Ovary (tissue), 7 donors: ENCODE measurements at regions not wholly inside any gene's neighbourhood (a gene's known extent, or its start where the extent isn't known, plus 50 kb on each side); places are given as distances from the start of the nearest gene placed in this dataset.

Source experiments
- DNase-seq, 5 donors: peaks; one replicate each; pipeline ENCODE4 v3.0.0-alpha.2; 2019 to 2020
- H3K27ac ChIP-seq, 2 donors: fragments of 200-600 bp; one replicate each; pipeline versions ENCODE4 v1.5.1 to v1.8.0; 2019 to 2022
- H3K27me3 ChIP-seq: fragments of 200-600 bp; one replicate; pipeline ENCODE4 v1.8.0; 2022
- H3K36me3 ChIP-seq: fragments of 200-600 bp; sonication (generic); one replicate; pipeline ENCODE4 v1.5.1; 2019
- H3K4me1 ChIP-seq: one replicate; pipeline ENCODE4 v1.8.1; 2013; ENCODE audit warnings: mild to moderate bottlenecking, moderate library complexity; ENCODE audit not compliant: insufficient read depth
- H3K4me3 ChIP-seq: fragments of 200-600 bp; sonication (generic); one replicate; pipeline ENCODE4 v1.5.1; 2017
- H3K9me3 ChIP-seq, 2 donors: fragments of 200-600 bp in 1 of 2; sonication (generic) in 1 of 2; one replicate each; pipeline versions ENCODE4 v1.5.1 to v1.8.1; 2013 to 2019; ENCODE audit warnings: mild to moderate bottlenecking in 1 of 2, moderate library complexity in 1 of 2
- EP300 ChIP-seq: sonication (generic); formaldehyde crosslinking; IDR thresholded peaks from one replicate; pipeline ENCODE4 v1.6.1; 2017; ENCODE audit warnings: antibody characterized with exemption
- POLR2A ChIP-seq: fragments of 450-650 bp; IDR thresholded peaks from one replicate; pipeline ENCODE4 v1.6.1; 2017; ENCODE audit warnings: antibody characterized with exemption, mild to moderate bottlenecking, moderate library complexity
- WGBS, 3 donors: extraction: QIAGEN DNeasy Blood & Tissue Kit in 1 of 3; methylation state at CpG; one replicate each; pipeline versions ENCODE4 v1.1.5 to v1.1.7; 2013 to 2017; 5-methylcytosine and 5-hydroxymethylcytosine counted together
- intact Hi-C, 4 donors: fragments of 100-400 bp; cut with DNase I; formaldehyde crosslinking; loops; one replicate each; pipeline versions ENCODE4 v1.11.0 to v1.15.1; 2022 to 2023
- TF ChIP-seq, protein P1 (sequence below), 3 donors: fragments of 450-650 bp in 2 of 3; fragments of 200-600 bp in 1 of 3; IDR thresholded peaks; one replicate each; pipeline versions ENCODE4 v1.5.1 to v1.8.0; 2016 to 2022; ENCODE audit warnings: antibody characterized with exemption in 3 of 3, mild to moderate bottlenecking in 1 of 3
- donor health status: DM: no; HTN: no; CAD: no; lungs with moderate emphysema.
- donor health status: DM: no; HTN: no; CAD: no.
- donor health status: Bipolar disorder and iron deficiency.
- donor health status: DM: no; HTN: no; CAD: no.
- donor health status: DM: yes; HTN: yes; CAD: no.

DNA sequence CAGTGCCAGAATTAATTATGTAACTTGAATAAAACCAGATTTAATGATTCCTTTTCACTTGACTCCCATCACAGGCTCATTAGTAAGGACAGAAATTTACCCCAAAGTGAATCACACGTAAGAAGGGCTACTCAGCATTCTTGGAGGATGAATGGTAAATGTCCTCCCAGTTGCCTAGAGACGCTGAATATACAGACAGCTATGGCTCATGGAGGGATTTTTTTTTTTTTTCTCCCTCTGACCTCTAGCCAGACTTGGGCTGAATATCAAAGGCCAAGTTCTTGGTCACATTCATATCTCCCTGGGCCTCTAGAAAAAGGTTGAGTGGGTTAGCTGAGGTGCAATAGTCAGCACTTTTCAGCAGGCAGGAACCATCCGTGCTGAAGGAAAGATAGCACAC lies 77.5 kb downstream of the PHLDA1 start:
- Histone ChIP-seq H3K27me3 (no peaks in the 10 kb centered on the region), H3K4me3 (no peak overlapping the region), H3K4me1 (peaks cover 9% of the 10 kb centered on the region), H3K9me3 (no peaks in the 10 kb centered on the region), H3K36me3 (no peaks in the 10 kb centered on the region), H3K27ac (no peak overlapping the region)
- intact Hi-C loops = no loop called here
- no peak for DNase-seq
- 53 to 68% (median 65%) methylated on average over 3 of the region's 3 CpGs for WGBS, 3 donors
- TF ChIP-seq POLR2A (no peak), EP300 (no peak)
- TF ChIP-seq, protein P1, sequence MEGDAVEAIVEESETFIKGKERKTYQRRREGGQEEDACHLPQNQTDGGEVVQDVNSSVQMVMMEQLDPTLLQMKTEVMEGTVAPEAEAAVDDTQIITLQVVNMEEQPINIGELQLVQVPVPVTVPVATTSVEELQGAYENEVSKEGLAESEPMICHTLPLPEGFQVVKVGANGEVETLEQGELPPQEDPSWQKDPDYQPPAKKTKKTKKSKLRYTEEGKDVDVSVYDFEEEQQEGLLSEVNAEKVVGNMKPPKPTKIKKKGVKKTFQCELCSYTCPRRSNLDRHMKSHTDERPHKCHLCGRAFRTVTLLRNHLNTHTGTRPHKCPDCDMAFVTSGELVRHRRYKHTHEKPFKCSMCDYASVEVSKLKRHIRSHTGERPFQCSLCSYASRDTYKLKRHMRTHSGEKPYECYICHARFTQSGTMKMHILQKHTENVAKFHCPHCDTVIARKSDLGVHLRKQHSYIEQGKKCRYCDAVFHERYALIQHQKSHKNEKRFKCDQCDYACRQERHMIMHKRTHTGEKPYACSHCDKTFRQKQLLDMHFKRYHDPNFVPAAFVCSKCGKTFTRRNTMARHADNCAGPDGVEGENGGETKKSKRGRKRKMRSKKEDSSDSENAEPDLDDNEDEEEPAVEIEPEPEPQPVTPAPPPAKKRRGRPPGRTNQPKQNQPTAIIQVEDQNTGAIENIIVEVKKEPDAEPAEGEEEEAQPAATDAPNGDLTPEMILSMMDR (IDR thresholded peaks at IDR 0.05) = no peak

DNA sequence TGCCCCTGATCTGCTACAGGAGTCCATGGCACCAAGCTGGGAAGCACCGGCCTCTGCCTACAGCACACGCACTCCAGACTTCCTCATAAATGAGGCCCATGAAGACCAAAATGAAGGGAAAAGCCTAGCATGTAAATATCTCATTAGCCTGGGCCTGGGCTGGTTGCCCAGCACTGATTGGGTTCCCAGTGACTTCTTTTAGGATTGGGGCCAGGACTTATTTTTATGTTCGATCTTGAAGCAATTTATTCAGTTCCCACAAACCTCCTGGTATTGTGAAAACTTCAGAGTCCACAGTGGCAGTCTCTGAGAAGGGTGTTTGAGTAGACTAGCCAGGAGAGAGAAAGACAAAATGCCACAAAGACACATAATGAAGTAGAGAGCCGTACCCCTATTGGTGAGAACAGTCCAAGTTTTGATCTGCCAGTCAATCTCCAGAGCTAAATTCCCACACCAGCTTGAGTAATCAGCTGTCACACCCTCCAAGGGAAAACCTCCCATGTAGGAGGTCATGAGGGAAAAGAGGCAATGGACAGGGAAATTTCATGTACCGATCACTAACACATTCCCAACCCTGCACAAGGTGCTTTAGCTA lies 78.2 kb downstream of the PHLDA1 start:
- 51 to 56% (median 53%) methylated on average over 5 of the region's 5 CpGs for WGBS, 3 donors
- Histone ChIP-seq H3K4me3 (no peak overlapping the region), H3K27me3 (no peaks in the 10 kb centered on the region), H3K27ac (peak overlapping the region in 1 of 2 donors; percentile 15), H3K36me3 (no peaks in the 10 kb centered on the region), H3K9me3 (no peaks in the 10 kb centered on the region), H3K4me1 (peaks cover 9% of the 10 kb centered on the region)
- intact Hi-C loops = no loop called here
- DNase-seq = peak in 1 of 5 donors; percentile 27
- TF ChIP-seq EP300 = no peak
- TF ChIP-seq POLR2A = no peak
- TF ChIP-seq, protein P1 (IDR thresholded peaks at IDR 0.05) = no peak

DNA sequence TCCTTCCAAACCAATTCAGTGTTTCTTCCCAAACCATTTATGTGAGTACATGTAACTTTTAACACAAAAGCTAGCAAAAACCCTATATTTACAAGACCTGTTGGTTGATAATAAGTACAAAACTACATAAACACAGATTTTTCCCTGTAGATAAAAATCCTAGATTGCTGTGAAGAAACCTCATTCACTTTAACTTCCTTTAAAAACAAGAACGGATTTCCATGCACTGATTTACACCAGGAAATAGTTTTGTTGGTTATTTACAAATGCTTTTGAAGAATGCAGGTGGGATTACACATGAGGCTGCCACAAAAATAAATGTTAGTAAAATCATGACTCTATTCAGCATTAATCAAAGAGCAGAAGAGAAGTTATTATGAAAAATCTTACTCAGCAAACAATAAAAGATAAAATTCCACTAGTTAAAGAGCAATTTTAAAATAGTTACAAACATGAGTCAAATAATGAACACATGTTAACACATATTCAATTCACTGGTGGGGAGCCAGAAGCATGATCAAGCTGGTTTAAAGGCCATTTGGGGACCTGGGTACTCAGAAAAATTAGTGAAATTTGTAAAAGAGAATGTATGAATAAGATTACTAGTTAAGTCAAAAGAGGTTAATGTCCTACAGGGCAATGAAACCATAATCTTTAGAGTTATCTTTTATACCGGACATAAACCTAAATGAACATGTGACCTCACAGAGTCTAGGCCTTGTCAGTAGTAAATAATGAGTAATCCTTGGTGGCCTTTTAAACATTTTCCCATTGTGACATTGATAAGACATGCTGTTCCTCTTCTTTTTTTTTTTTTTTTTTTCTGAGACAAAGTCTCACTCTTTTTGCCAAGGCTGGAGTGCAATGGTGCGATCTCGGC lies 79.9 kb downstream of the PHLDA1 start:
- H3K9me3 ChIP-seq = no peaks in the 10 kb centered on the region
- H3K27me3 ChIP-seq = no peaks in the 10 kb centered on the region
- no peak overlapping the region for H3K4me3 ChIP-seq
- DNase-seq = no peak
- intact Hi-C loops = no loop called here
- no peaks in the 10 kb centered on the region for H3K36me3 ChIP-seq
- H3K4me1 ChIP-seq = peaks cover 9% of the 10 kb centered on the region
- H3K27ac ChIP-seq = no peak overlapping the region
- no peak for TF ChIP-seq EP300
- TF ChIP-seq, protein P1 (IDR thresholded peaks at IDR 0.05) = no peak
- no peak for TF ChIP-seq POLR2A
- 54 to 65% (median 58%) methylated on average over 4 of the region's 4 CpGs for WGBS, 3 donors

DNA sequence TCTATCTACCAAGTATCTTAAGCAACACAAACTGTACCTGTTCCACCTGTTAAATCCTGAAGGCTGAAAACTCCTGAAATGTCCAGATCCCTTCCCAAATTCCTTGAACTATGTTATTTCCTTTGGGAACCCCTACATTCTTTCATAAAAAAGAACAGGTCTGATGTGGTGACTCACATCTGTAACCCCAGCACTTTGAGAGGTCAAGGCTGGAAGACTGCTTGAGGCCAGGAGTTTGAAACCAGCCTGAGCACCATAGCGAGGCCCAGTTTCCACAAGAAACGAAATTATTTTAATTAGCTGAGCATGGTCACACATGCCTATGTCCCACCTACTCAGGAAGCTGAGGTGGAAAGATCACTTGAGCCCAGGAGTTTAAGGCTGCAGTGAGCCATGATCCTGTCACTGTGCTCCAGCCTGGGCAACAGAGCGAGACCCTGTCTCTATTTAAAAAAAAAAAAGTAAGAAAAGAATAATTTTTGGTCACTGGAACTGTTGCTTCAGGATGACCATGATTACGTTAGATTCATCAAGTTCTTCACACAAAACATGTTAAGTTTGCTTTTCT lies 84.3 kb downstream of the PHLDA1 start:
- H3K27ac ChIP-seq = no peak overlapping the region
- no peak overlapping the region for H3K4me3 ChIP-seq
- no peak for TF ChIP-seq EP300
- TF ChIP-seq, protein P1 (IDR thresholded peaks at IDR 0.05) = no peak
- no peak for TF ChIP-seq POLR2A
- no peak for DNase-seq
- H3K36me3 ChIP-seq = no peaks in the 10 kb centered on the region
- no peaks in the 10 kb centered on the region for H3K9me3 ChIP-seq
- H3K4me1 ChIP-seq = peaks cover 5% of the 10 kb centered on the region
- no peaks in the 10 kb centered on the region for H3K27me3 ChIP-seq
- intact Hi-C loops = no loop called here
- WGBS, 3 donors = 88 to 95% (median 91%) methylated on average over 4 of the region's 4 CpGs
